HG03159 (cell line): ENCODE measurements at regions not wholly inside any gene's neighbourhood (a gene's known extent, or its start where the extent isn't known, plus 50 kb on each side); places are given as distances from the start of the nearest gene placed in this dataset.

Source experiments
- ATAC-seq: cut with Tn5 transposase; IDR thresholded peaks from one replicate; pipeline ENCODE4 v1.9.1; 2021; ENCODE audit warnings: mild to moderate bottlenecking, moderate library complexity; ENCODE audit not compliant: unreplicated experiment

GRCh38 chr2:57981083-57981768 lies 65.4 kb upstream of the VRK2 start:
- ATAC-seq, result no peak

GRCh38 chr2:57987835-57988573 lies 58.6 kb upstream of the VRK2 start:
- ATAC-seq, result no peak

- no peak for ATAC-seq
Observed at GRCh38 chr2:57990118-57990725, 56.4 kb upstream of the VRK2 start.
